DOHH2 (cell line): ENCODE measurements at regions not wholly inside any gene's neighbourhood (a gene's known extent, or its start where the extent isn't known, plus 50 kb on each side); places are given as distances from the start of the nearest gene placed in this dataset.

Experiments
- CTCF ChIP-seq: fragments of 200-600 bp; sonication (generic); IDR thresholded peaks from one replicate; pipeline ENCODE4 v1.5.1; 2014; ENCODE audit warnings: antibody characterized with exemption, mild to moderate bottlenecking, low read depth, low read length; ENCODE audit not compliant: poor library complexity, severe bottlenecking
- EZH2phosphoT487 ChIP-seq: fragments of 200-600 bp; sonication (generic); IDR thresholded peaks from 2 replicates; pipeline ENCODE4 v1.6.1; 2017; ENCODE audit warnings: borderline replicate concordance, mild to moderate bottlenecking, antibody characterized with exemption, low read length, moderate library complexity, mixed read lengths

GRCh38 chr9:19631181-19631580 is 157.7 kb downstream of the SLC24A2 start:
- TF ChIP-seq EZH2phosphoT487 (no peak), CTCF (no peak)
